Loucy (cell line): ENCODE measurements at regions not wholly inside any gene's neighbourhood (a gene's known extent, or its start where the extent isn't known, plus 50 kb on each side); places are given as distances from the start of the nearest gene placed in this dataset.

Experiments used
- H2AFZ ChIP-seq: fragments of 200-600 bp; sonication (generic); 2 replicates; pipeline ENCODE4 v1.6.0; 2016; ENCODE audit warnings: antibody characterized with exemption, mild to moderate bottlenecking, low read length, moderate library complexity
- H3F3A ChIP-seq: fragments of 200-600 bp; 2 replicates; pipeline ENCODE4 v1.6.0; 2016; ENCODE audit warnings: antibody characterized with exemption, low read depth, mild to moderate bottlenecking
- H3K27me3 ChIP-seq: fragments of 200-600 bp; sonication (generic); 2 replicates; pipeline ENCODE4 v1.6.1; 2014; ENCODE audit warnings: low read length, mild to moderate bottlenecking; ENCODE audit not compliant: insufficient read depth, poor library complexity, severe bottlenecking
- H3K36me3 ChIP-seq: fragments of 200-600 bp; sonication (generic); 2 replicates; pipeline ENCODE4 v1.6.1; 2016; ENCODE audit warnings: low read length; ENCODE audit not compliant: insufficient read depth
- H3K4me1 ChIP-seq: fragments of 200-600 bp; sonication (generic); 2 replicates; pipeline ENCODE4 v1.5.1; 2014; ENCODE audit warnings: low read length, mild to moderate bottlenecking; ENCODE audit not compliant: insufficient read depth, poor library complexity, severe bottlenecking
- H3K4me2 ChIP-seq: fragments of 200-600 bp; sonication (generic); 2 replicates; pipeline ENCODE4 v1.6.0; 2014; ENCODE audit warnings: antibody characterized with exemption, low read length, low read depth, mild to moderate bottlenecking; ENCODE audit not compliant: poor library complexity, severe bottlenecking
- H3K4me3 ChIP-seq: fragments of 200-600 bp; sonication (generic); 2 replicates; pipeline ENCODE4 v1.5.1; 2014; ENCODE audit warnings: low read length, mild to moderate bottlenecking, mixed read lengths; ENCODE audit not compliant: poor library complexity, severe bottlenecking
- H3K79me2 ChIP-seq: fragments of 200-600 bp; sonication (generic); 2 replicates; pipeline ENCODE4 v1.6.1; 2014; ENCODE audit warnings: low read length; ENCODE audit not compliant: insufficient read depth
- H3K9ac ChIP-seq: fragments of 200-600 bp; sonication (generic); 2 replicates; pipeline ENCODE4 v1.6.0; 2014; ENCODE audit warnings: mild to moderate bottlenecking, low read depth, low read length, moderate library complexity; ENCODE audit not compliant: poor library complexity, severe bottlenecking
- H3K9me2 ChIP-seq: fragments of 200-600 bp; sonication (generic); replicated peaks from 2 replicates; pipeline ENCODE4 v1.6.1; 2016; ENCODE audit warnings: low read depth, low read length, mixed read lengths
- H3K9me3 ChIP-seq: fragments of 200-600 bp; sonication (generic); 2 replicates; pipeline ENCODE4 v1.6.1; 2014; ENCODE audit warnings: mild to moderate bottlenecking, antibody characterized with exemption, low read length, low read depth; ENCODE audit not compliant: insufficient read depth
- H4K20me1 ChIP-seq: fragments of 200-600 bp; sonication (generic); 2 replicates; pipeline ENCODE4 v1.6.0; 2014; ENCODE audit warnings: antibody characterized with exemption, low read length, mild to moderate bottlenecking; ENCODE audit not compliant: insufficient read depth, poor library complexity, severe bottlenecking
- CTCF ChIP-seq: fragments of 200-600 bp; sonication (generic); conservative IDR thresholded peaks from 2 replicates; pipeline ENCODE4 v1.5.1; 2014; ENCODE audit warnings: mild to moderate bottlenecking, antibody characterized with exemption, low read length
- EZH2phosphoT487 ChIP-seq: fragments of 200-600 bp; IDR thresholded peaks from 2 replicates; pipeline ENCODE4 v1.6.1; 2018; ENCODE audit warnings: antibody characterized with exemption, mild to moderate bottlenecking, moderate library complexity, borderline replicate concordance

- H3K9me3 ChIP-seq: no peaks in the 10 kb centered on the region
- no peak overlapping the region for H3K4me2 ChIP-seq
- no peaks in the 10 kb centered on the region for H3K4me1 ChIP-seq
- H3K36me3 ChIP-seq: no peaks in the 10 kb centered on the region
- H4K20me1 ChIP-seq: no peaks in the 10 kb centered on the region
- H3K4me3 ChIP-seq: no peak overlapping the region
- no peaks in the 10 kb centered on the region for H3F3A ChIP-seq
- H2AFZ ChIP-seq: no peak overlapping the region
- H3K9me2 ChIP-seq: no peaks in the 10 kb centered on the region
- no peaks in the 10 kb centered on the region for H3K27me3 ChIP-seq
- no peaks in the 10 kb centered on the region for H3K79me2 ChIP-seq
- TF ChIP-seq CTCF (no peak), EZH2phosphoT487 (no peak)
- no peak overlapping the region for H3K9ac ChIP-seq
Measured at GRCh38 chr12:92294676-92295440, 149.2 kb upstream of the BTG1 start.

GRCh38 chr12:92292016-92292415 lies 146.4 kb upstream of the BTG1 start:
- Histone ChIP-seq H3K79me2 (no peaks in the 10 kb centered on the region), H3K4me2 (no peak overlapping the region), H3F3A (no peaks in the 10 kb centered on the region), H3K9me3 (no peaks in the 10 kb centered on the region), H4K20me1 (no peaks in the 10 kb centered on the region), H3K9ac (no peak overlapping the region), H3K4me1 (no peaks in the 10 kb centered on the region), H2AFZ (no peak overlapping the region), H3K4me3 (no peak overlapping the region), H3K27me3 (no peaks in the 10 kb centered on the region), H3K9me2 (no peaks in the 10 kb centered on the region), H3K36me3 (no peaks in the 10 kb centered on the region)
- no peak for TF ChIP-seq CTCF
- TF ChIP-seq EZH2phosphoT487: no peak

GRCh38 chr12:92290886-92291285 lies 145.2 kb upstream of the BTG1 start:
- no peaks in the 10 kb centered on the region for H4K20me1 ChIP-seq
- no peaks in the 10 kb centered on the region for H3K79me2 ChIP-seq
- no peaks in the 10 kb centered on the region for H3K9me2 ChIP-seq
- no peaks in the 10 kb centered on the region for H3K4me1 ChIP-seq
- H2AFZ ChIP-seq: no peak overlapping the region
- no peak overlapping the region for H3K4me2 ChIP-seq
- H3K27me3 ChIP-seq: no peaks in the 10 kb centered on the region
- no peaks in the 10 kb centered on the region for H3F3A ChIP-seq
- no peaks in the 10 kb centered on the region for H3K9me3 ChIP-seq
- no peaks in the 10 kb centered on the region for H3K36me3 ChIP-seq
- H3K4me3 ChIP-seq: no peak overlapping the region
- H3K9ac ChIP-seq: no peak overlapping the region
- TF ChIP-seq EZH2phosphoT487 (no peak), CTCF (no peak)
